SK-N-SH (cell line): ENCODE measurements at regions not wholly inside any gene's neighbourhood (a gene's known extent, or its start where the extent isn't known, plus 50 kb on each side); places are given as distances from the start of the nearest gene placed in this dataset.

Source experiments
- CTCF ChIA-PET: fragments of 300-600, 350-600 bp; formaldehyde crosslinking; extraction: SDS; loops from one replicate; lab custom pipeline; 2021; lab: Yijun Ruan, JAX
- POLR2A ChIA-PET: fragments of 350-600 bp; sonication (Branson Sonifier 250); formaldehyde crosslinking; extraction: SDS; loops from one replicate; lab custom pipeline; 2020; ENCODE audit warnings: antibody characterized with exemption, inconsistent platforms; lab: Yijun Ruan, JAX
- DNase-seq: peaks from one replicate; pipeline ENCODE4 v3.0.0; 2012
- H2AFZ ChIP-seq: fragments of 200-600 bp; sonication (generic); 2 replicates; pipeline ENCODE4 v1.8.1; 2016; ENCODE audit warnings: antibody characterized with exemption, mild to moderate bottlenecking, low read depth
- H3F3A ChIP-seq: fragments of 200-600 bp; sonication (generic); replicated peaks from 2 replicates; pipeline ENCODE3; 2016; ENCODE audit warnings: antibody characterized with exemption, mild to moderate bottlenecking; ENCODE audit not compliant: insufficient read depth
- H3K27ac ChIP-seq, 2 experiments: fragments of 200-500 bp in 1 of 2; fragments of 200-600 bp in 1 of 2; sonication (Bioruptor generic) in 1 of 2; sonication (generic), shearing (Covaris generic) in 1 of 2; 2 replicates each; pipeline versions ENCODE4 v1.5.1 to v1.6.1; 2014 to 2016; ENCODE audit warnings: low read depth in 2 of 2, inconsistent platforms in 1 of 2, low read length in 1 of 2, mild to moderate bottlenecking in 1 of 2, mixed read lengths in 1 of 2
- H3K27me3 ChIP-seq: fragments of 200-600 bp; sonication (generic), shearing (Covaris generic); 2 replicates; pipeline ENCODE4 v1.6.1; 2016; ENCODE audit warnings: mixed run types; ENCODE audit not compliant: insufficient read depth
- H3K36me3 ChIP-seq, 2 experiments: fragments of 200-500 bp in 1 of 2; fragments of 200-600 bp in 1 of 2; sonication (Bioruptor generic) in 1 of 2; sonication (generic) in 1 of 2; replicated peaks in 1 of 2; 2 replicates each; pipeline versions ENCODE3 to v1.5.1; 2014 to 2016; ENCODE audit warnings: low read length in 1 of 2, mild to moderate bottlenecking in 1 of 2; ENCODE audit not compliant: insufficient read depth in 2 of 2, control insufficient read depth in 1 of 2
- H3K4me1 ChIP-seq, 2 experiments: fragments of 200-500 bp in 1 of 2; fragments of 200-600 bp in 1 of 2; sonication (Bioruptor generic) in 1 of 2; sonication (generic), shearing (Covaris generic) in 1 of 2; 2 replicates each; pipeline versions ENCODE4 v1.5.1 to v1.6.1; 2014 to 2016; ENCODE audit warnings: low read depth in 1 of 2, low read length in 1 of 2, mixed run types in 1 of 2; ENCODE audit not compliant: insufficient read depth in 2 of 2, control insufficient read depth in 1 of 2
- H3K4me2 ChIP-seq: fragments of 200-600 bp; sonication (generic), shearing (Covaris generic); 2 replicates; pipeline ENCODE4 v1.6.1; 2017; ENCODE audit warnings: mixed run types
- H3K4me3 ChIP-seq, 2 experiments: fragments of 200-500 bp in 1 of 2; fragments of 200-600 bp in 1 of 2; sonication (Bioruptor generic) in 1 of 2; sonication (generic), shearing (Covaris generic) in 1 of 2; 2 replicates each; pipeline versions ENCODE4 v1.5.1 to v1.8.1; 2014 to 2016; ENCODE audit warnings: low read depth in 2 of 2, inconsistent platforms in 1 of 2, low read length in 1 of 2, mild to moderate bottlenecking in 1 of 2, mixed read lengths in 1 of 2, moderate library complexity in 1 of 2
- H3K79me2 ChIP-seq: fragments of 200-600 bp; sonication (generic); 2 replicates; pipeline ENCODE4 v1.8.1; 2017; ENCODE audit warnings: mild to moderate bottlenecking; ENCODE audit not compliant: insufficient read depth
- H3K9ac ChIP-seq: fragments of 200-600 bp; sonication (generic); 2 replicates; pipeline ENCODE4 v1.6.1; 2017; ENCODE audit warnings: mixed run types
- H3K9me2 ChIP-seq: fragments of 200-600 bp; sonication (generic); 2 replicates; pipeline ENCODE4 v1.6.1; 2017; ENCODE audit warnings: mixed run types
- H3K9me3 ChIP-seq: fragments of 200-600 bp; sonication (generic); 2 replicates; pipeline ENCODE4 v1.6.1; 2017; ENCODE audit warnings: mixed run types, mild to moderate bottlenecking, moderate library complexity
- H4K20me1 ChIP-seq: fragments of 200-600 bp; sonication (generic); 2 replicates; pipeline ENCODE4 v1.6.1; 2017; ENCODE audit warnings: mild to moderate bottlenecking, mixed run types; ENCODE audit not compliant: insufficient read depth
- FOXJ3 ChIP-seq: sonication (generic); formaldehyde crosslinking; IDR thresholded peaks from 2 replicates; pipeline ENCODE4 v1.5.1; 2020; ENCODE audit warnings: mild to moderate bottlenecking, missing genetic modification reagents
- FOXM1 ChIP-seq: IDR thresholded peaks from 2 replicates; pipeline ENCODE4 v1.4.0; 2012; ENCODE audit warnings: low read depth, mild to moderate bottlenecking
- MXI1 ChIP-seq: IDR thresholded peaks from 2 replicates; pipeline ENCODE4 v1.6.1; 2012; ENCODE audit warnings: mild to moderate bottlenecking, low read depth, low read length, improper control_type of control experiment
- NFIC ChIP-seq: IDR thresholded peaks from 2 replicates; pipeline ENCODE4 v1.4.0; 2012; ENCODE audit warnings: borderline replicate concordance
- NRF1 ChIP-seq: IDR thresholded peaks from 2 replicates; pipeline ENCODE4 v1.6.1; 2012; ENCODE audit warnings: low read depth, mild to moderate bottlenecking, low read length
- RAD21 ChIP-seq: IDR thresholded peaks from 2 replicates; pipeline ENCODE4 v1.6.1; 2012; ENCODE audit warnings: mild to moderate bottlenecking, low read length
- REST ChIP-seq: IDR thresholded peaks from 2 replicates; pipeline ENCODE4 v1.6.1; 2012; ENCODE audit warnings: mild to moderate bottlenecking, low read depth, low read length, moderate library complexity
- SIN3A ChIP-seq: IDR thresholded peaks from 2 replicates; pipeline ENCODE4 v1.6.1; 2012; ENCODE audit warnings: low read depth, mild to moderate bottlenecking, low read length, moderate library complexity, borderline replicate concordance
- SMC3 ChIP-seq: IDR thresholded peaks from 2 replicates; pipeline ENCODE4 v1.6.1; 2012; ENCODE audit warnings: low read depth, low read length, improper control_type of control experiment
- TCF12 ChIP-seq: IDR thresholded peaks from 2 replicates; pipeline ENCODE4 v1.4.0; 2012
- TEAD4 ChIP-seq: IDR thresholded peaks from 2 replicates; pipeline ENCODE4 v1.4.0; 2012; ENCODE audit warnings: mild to moderate bottlenecking, borderline replicate concordance; ENCODE audit not compliant: insufficient read depth
- USF2 ChIP-seq: fragments of 150-350 bp; IDR thresholded peaks from 2 replicates; pipeline ENCODE4 v1.6.1; 2017; ENCODE audit warnings: antibody characterized with exemption, low read length, low read depth, borderline replicate concordance
- WGBS: methylation state at CpG from one replicate; pipeline ENCODE4 v1.1.6; 2017; ENCODE audit warnings: low lambda C conversion rate; 5-methylcytosine and 5-hydroxymethylcytosine counted together
- TF ChIP-seq, protein P1 (sequence below): fragments of 200-600 bp; sonication (generic); IDR thresholded peaks from 2 replicates; pipeline ENCODE4 v1.6.1; 2017; ENCODE audit warnings: antibody characterized with exemption, mild to moderate bottlenecking, moderate library complexity

DNA sequence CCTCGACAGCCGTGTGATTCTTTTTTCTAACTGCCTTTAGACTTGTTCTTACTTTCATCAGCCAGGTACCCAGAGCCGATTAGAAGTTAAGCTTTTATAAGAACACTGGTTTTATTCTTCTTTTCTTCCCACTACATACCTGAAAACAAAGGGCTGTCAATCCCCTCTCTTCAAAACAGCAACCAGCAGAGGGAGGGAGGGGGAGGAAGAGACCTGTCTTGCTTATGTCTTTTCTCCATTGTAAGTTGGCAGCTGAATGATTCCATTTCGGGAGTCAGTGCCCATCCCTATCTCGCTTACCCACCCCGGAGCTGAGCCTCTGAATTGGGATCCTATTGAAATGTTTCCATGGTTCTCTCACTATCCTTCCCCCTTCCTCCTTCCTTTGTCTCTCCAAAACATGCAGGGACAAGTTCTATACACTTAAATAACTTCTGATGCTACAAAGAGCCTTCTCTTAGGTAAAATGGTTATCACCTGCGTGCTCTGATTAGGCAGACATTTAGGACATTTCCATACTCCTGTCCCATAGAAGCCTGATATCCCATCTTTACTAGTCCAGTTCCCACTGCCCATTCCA, 83.9 kb upstream of the WWC1 start:
- POLR2A ChIA-PET = no interaction called here
- H3K4me1 ChIP-seq = no peaks in the 10 kb centered on the region
- TF ChIP-seq NRF1 (no peak), RAD21 (no peak), TCF12 (no peak), SIN3A (no peak), REST (no peak), NFIC (no peak), SMC3 (no peak), TEAD4 (no peak), USF2 (no peak), FOXJ3 (CRISPR knock-in tag) (no peak), FOXM1 (no peak), MXI1 (no peak)
- TF ChIP-seq, protein P1, sequence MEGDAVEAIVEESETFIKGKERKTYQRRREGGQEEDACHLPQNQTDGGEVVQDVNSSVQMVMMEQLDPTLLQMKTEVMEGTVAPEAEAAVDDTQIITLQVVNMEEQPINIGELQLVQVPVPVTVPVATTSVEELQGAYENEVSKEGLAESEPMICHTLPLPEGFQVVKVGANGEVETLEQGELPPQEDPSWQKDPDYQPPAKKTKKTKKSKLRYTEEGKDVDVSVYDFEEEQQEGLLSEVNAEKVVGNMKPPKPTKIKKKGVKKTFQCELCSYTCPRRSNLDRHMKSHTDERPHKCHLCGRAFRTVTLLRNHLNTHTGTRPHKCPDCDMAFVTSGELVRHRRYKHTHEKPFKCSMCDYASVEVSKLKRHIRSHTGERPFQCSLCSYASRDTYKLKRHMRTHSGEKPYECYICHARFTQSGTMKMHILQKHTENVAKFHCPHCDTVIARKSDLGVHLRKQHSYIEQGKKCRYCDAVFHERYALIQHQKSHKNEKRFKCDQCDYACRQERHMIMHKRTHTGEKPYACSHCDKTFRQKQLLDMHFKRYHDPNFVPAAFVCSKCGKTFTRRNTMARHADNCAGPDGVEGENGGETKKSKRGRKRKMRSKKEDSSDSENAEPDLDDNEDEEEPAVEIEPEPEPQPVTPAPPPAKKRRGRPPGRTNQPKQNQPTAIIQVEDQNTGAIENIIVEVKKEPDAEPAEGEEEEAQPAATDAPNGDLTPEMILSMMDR = no peak
- no peak overlapping the region for H3K4me3 ChIP-seq
- H3K9me3 ChIP-seq = no peaks in the 10 kb centered on the region
- H3K9me2 ChIP-seq = no peaks in the 10 kb centered on the region
- H4K20me1 ChIP-seq = no peaks in the 10 kb centered on the region
- no peaks in the 10 kb centered on the region for H3K27me3 ChIP-seq
- CTCF ChIA-PET = interaction anchor here (0.9 to 4.9 kb wide), 2 partner anchors 12 to 484 kb away, joined by 3 to 19 read pairs; no protein-coding TSS in a partner anchor
- no peaks in the 10 kb centered on the region for H3K36me3 ChIP-seq
- DNase-seq = no peak
- no peak overlapping the region for H3K9ac ChIP-seq
- H3F3A ChIP-seq = no peaks in the 10 kb centered on the region
- no peak overlapping the region for H2AFZ ChIP-seq
- no peak overlapping the region for H3K4me2 ChIP-seq
- H3K79me2 ChIP-seq = no peaks in the 10 kb centered on the region
- WGBS = 56% methylated on average over 7 of the region's 7 CpGs
- no peak overlapping the region for H3K27ac ChIP-seq
